Smooth muscle cell (in vitro differentiated cells): ENCODE measurements at regions not wholly inside any gene's neighbourhood (a gene's known extent, or its start where the extent isn't known, plus 50 kb on each side); places are given as distances from the start of the nearest gene placed in this dataset.
A peak's percentile ranks its signal among the peaks of the same experiment; 100 is the strongest.

Experiments used
- DNase-seq: peaks from one replicate; lab custom pipeline; 2025; ENCODE audit not compliant: unreplicated experiment; lab: John Stamatoyannopoulos, UW
- H2AFZ ChIP-seq: fragments of 200-600 bp; sonication (generic); 2 replicates; pipeline ENCODE4 v1.6.0; 2016; ENCODE audit warnings: antibody characterized with exemption, low read depth, mild to moderate bottlenecking
- H3F3A ChIP-seq: fragments of 200-600 bp; sonication (generic); 2 replicates; pipeline ENCODE4 v1.6.0; 2017; ENCODE audit warnings: antibody characterized with exemption, low read depth
- H3K27ac ChIP-seq: fragments of 200-600 bp; sonication (generic); 2 replicates; pipeline ENCODE4 v1.5.1; 2016; ENCODE audit warnings: low read depth, mild to moderate bottlenecking
- H3K27me3 ChIP-seq: fragments of 200-600 bp; sonication (generic); 2 replicates; pipeline ENCODE4 v1.6.1; 2016; ENCODE audit warnings: low read depth, mild to moderate bottlenecking
- H3K36me3 ChIP-seq: fragments of 200-600 bp; sonication (generic); 2 replicates; pipeline ENCODE4 v1.5.1; 2016; ENCODE audit warnings: low read depth
- H3K4me1 ChIP-seq: fragments of 200-600 bp; sonication (generic); 2 replicates; pipeline ENCODE4 v1.5.1; 2016; ENCODE audit warnings: low read depth
- H3K4me2 ChIP-seq: fragments of 200-600 bp; sonication (generic); 2 replicates; pipeline ENCODE4 v1.6.0; 2016; ENCODE audit warnings: mild to moderate bottlenecking
- H3K4me3 ChIP-seq: fragments of 200-600 bp; sonication (generic); 2 replicates; pipeline ENCODE4 v1.5.1; 2016; ENCODE audit warnings: mild to moderate bottlenecking
- H3K79me2 ChIP-seq: fragments of 200-600 bp; sonication (generic); 2 replicates; pipeline ENCODE4 v1.6.0; 2016; ENCODE audit warnings: low read depth, mild to moderate bottlenecking
- H3K9ac ChIP-seq: fragments of 200-600 bp; sonication (generic); 2 replicates; pipeline ENCODE4 v1.6.0; 2016; ENCODE audit warnings: low read depth
- H3K9me3 ChIP-seq: fragments of 200-600 bp; sonication (generic); replicated peaks from 2 replicates; pipeline ENCODE4 v1.5.1; 2016; ENCODE audit warnings: low read depth
- H4K20me1 ChIP-seq: fragments of 200-600 bp; sonication (generic); 2 replicates; pipeline ENCODE4 v1.6.0; 2016; ENCODE audit warnings: low read depth
- CTCF ChIP-seq: fragments of 200-600 bp; sonication (generic); IDR thresholded peaks from 2 replicates; pipeline ENCODE4 v1.5.1; 2017; ENCODE audit warnings: borderline replicate concordance, mild to moderate bottlenecking, antibody characterized with exemption; ENCODE audit not compliant: insufficient read depth, poor library complexity, severe bottlenecking
- WGBS: methylation state at CpG from one replicate; pipeline ENCODE4 v1.1.7; 2016; ENCODE audit warnings: low lambda C conversion rate; 5-methylcytosine and 5-hydroxymethylcytosine counted together

GRCh38 chr2:118568700-118569099, 278.7 kb downstream of the EN1 start:
- Histone ChIP-seq H3K4me2 (no peak overlapping the region), H2AFZ (no peak overlapping the region), H3K9me3 (no peaks in the 10 kb centered on the region), H3K9ac (no peak overlapping the region), H3K4me3 (no peak overlapping the region), H3K4me1 (no peaks in the 10 kb centered on the region), H3F3A (no peaks in the 10 kb centered on the region), H3K36me3 (no peaks in the 10 kb centered on the region), H3K27me3 (peaks cover 27% of the 10 kb centered on the region), H4K20me1 (no peaks in the 10 kb centered on the region), H3K79me2 (no peaks in the 10 kb centered on the region), H3K27ac (peak overlapping the region; percentile 19)
- TF ChIP-seq CTCF, result no peak
- no peak for DNase-seq
- 25% methylated on average over 5 of the region's 5 CpGs for WGBS

- no peak for TF ChIP-seq CTCF
- H3K36me3 ChIP-seq, result no peaks in the 10 kb centered on the region
- H3K79me2 ChIP-seq, result no peaks in the 10 kb centered on the region
- H2AFZ ChIP-seq, result no peak overlapping the region
- DNase-seq, result no peak
- 64% methylated on average over 5 of the region's 5 CpGs for WGBS
- no peak overlapping the region for H3K9ac ChIP-seq
- H3K27me3 ChIP-seq, result peaks cover 20% of the 10 kb centered on the region
- no peaks in the 10 kb centered on the region for H4K20me1 ChIP-seq
- no peaks in the 10 kb centered on the region for H3F3A ChIP-seq
- H3K4me2 ChIP-seq, result no peak overlapping the region
- H3K9me3 ChIP-seq, result no peaks in the 10 kb centered on the region
- H3K4me1 ChIP-seq, result no peaks in the 10 kb centered on the region
- H3K27ac ChIP-seq, result no peak overlapping the region
- no peak overlapping the region for H3K4me3 ChIP-seq
These were observed 281.5 kb downstream of the EN1 start for GRCh38 chr2:118565786-118566540.

GRCh38 chr2:118565301-118565700, 282.1 kb downstream of the EN1 start:
- WGBS, result 54% methylated on average over 6 of the region's 6 CpGs
- Histone ChIP-seq H3K9ac (no peak overlapping the region), H3K79me2 (no peaks in the 10 kb centered on the region), H3K4me2 (no peak overlapping the region), H3K4me3 (no peak overlapping the region), H3K27ac (no peak overlapping the region), H3K9me3 (no peaks in the 10 kb centered on the region), H3F3A (no peaks in the 10 kb centered on the region), H4K20me1 (no peaks in the 10 kb centered on the region), H3K4me1 (no peaks in the 10 kb centered on the region), H3K27me3 (peaks cover 22% of the 10 kb centered on the region), H2AFZ (no peak overlapping the region), H3K36me3 (no peaks in the 10 kb centered on the region)
- no peak for DNase-seq
- TF ChIP-seq CTCF, result no peak

- Histone ChIP-seq H4K20me1 (no peaks in the 10 kb centered on the region), H3K9ac (no peak overlapping the region), H3K36me3 (no peaks in the 10 kb centered on the region), H3F3A (no peaks in the 10 kb centered on the region), H3K4me2 (no peak overlapping the region), H2AFZ (no peak overlapping the region), H3K4me3 (no peak overlapping the region), H3K27me3 (peaks cover 19% of the 10 kb centered on the region), H3K27ac (no peak overlapping the region), H3K79me2 (no peaks in the 10 kb centered on the region), H3K4me1 (no peaks in the 10 kb centered on the region), H3K9me3 (no peaks in the 10 kb centered on the region)
- 94% methylated on average over 5 of the region's 5 CpGs for WGBS
- no peak for DNase-seq
- TF ChIP-seq CTCF, result no peak
These were observed 285.3 kb downstream of the EN1 start for GRCh38 chr2:118562144-118562543.
